ENCODE measurements at regions not wholly inside any gene's neighbourhood (a gene's known extent, or its start where the extent isn't known, plus 50 kb on each side); places are given as distances from the start of the nearest gene placed in this dataset.

DNA sequence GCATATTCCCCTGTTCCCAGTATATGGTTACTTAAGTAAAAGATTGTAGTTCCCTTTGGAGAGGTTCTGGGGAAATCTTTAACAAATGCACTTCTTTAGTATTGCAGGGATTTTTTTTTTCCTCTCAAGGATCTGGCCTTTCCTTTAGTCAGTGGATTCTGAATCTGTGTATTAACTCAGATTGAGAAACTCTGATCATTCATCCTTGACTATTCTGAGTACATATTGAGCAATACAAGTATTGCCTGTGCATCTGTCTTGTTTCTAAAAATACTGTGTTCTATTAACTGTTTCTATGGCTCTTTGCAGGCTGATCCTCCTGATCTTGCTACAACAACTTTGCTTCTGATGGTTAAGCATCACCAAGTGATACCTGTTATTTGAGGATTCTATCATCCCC is 67.8 kb upstream of the FGGY start:
- no peak for DNase-seq

DNA sequence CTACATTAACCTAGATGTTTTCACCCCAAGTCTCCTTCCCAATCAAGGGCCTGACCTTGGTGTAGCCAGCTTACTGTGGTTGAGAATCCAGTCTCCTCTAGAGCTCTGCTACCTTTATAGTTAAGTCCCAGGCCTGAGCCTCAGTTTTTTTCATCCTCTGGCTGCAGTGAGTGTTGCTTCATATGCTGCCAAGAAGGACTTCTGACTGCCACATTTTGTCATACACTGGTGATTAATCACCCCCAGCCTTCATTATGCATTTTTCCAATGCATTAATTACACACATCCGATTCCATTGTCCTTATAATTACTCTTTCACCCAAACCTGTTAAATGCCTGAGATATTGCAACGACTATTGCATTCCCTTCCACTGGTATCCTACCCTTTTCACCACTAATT is 66.3 kb upstream of the FGGY start:
- no peak for DNase-seq

DNA sequence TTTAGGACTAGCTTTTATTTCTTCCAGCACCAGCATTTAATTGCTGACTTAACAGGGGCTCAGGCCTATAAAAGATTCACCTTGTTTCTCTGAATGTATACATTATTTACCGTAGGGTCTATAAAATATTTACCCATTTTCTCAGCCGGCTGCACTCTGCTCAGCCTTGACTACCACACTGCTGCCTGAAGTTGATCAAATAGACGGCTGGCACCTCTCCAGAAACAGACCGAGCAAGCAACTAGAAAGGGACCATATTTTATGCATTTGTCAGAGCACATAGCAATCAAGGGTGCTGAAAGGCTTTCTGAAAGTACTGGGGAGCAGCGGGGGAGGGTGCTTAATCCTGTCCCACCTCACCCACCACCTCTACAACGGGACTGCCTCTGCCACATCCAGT is 64.7 kb upstream of the FGGY start:
- no peak for DNase-seq

DNA sequence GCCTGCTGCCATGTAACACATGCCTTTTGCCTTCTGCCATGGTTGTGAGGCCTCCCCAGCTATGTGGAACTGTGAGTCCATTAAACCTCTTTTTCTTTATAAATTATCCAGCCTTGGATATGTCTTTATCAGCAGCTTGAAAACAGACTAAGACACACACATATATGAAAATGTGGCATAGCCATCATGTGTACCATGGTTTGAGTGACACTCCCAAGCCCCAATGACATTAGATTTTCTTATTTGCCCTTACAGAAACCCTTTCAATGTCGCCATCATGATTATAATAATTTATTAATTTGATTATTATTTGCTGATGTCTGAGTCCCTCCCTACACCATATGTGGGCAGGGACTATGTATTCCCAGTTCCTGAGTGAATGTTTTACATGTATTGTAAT is 63.5 kb upstream of the FGGY start:
- no peak for DNase-seq

DNA sequence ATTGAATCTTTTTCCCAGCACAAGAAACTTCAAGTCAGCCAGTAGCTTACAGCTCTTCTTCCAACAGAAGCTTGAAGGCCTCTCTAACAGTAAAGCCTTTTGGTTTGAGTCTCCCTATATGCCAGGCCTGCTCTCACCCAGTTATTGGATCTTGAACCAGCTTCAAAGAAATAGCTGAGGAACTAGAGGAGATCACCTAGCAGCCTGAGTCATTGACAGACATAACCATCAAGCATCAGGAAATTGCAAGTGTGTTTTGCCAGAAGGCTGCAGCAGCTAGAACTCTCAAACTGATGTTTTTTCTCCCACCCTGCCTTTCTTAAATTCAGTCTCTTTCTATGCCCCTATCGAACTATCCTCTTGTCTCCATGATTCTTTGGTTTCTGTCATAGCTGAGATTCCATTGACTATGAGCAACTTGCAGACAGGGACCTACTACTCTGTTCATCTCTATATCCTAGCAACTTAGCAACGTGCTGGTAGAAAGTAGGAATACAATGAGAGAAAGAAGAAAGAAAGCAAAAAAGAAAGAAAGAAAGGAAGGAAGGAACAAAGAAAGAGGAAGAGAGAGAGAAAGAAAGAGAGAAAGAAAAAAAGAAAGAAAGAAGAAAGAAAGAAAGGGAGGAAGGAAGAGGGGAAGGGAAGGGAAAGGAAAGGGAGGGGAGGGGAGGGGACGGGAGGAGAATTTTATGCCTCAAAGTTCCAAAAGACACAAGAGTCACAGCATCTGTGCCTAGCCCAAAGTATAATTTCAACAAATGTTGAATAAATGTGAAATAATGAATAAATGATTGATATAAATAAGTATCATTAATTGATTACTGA is 60.0 kb upstream of the FGGY start:
- no peak for DNase-seq

DNA sequence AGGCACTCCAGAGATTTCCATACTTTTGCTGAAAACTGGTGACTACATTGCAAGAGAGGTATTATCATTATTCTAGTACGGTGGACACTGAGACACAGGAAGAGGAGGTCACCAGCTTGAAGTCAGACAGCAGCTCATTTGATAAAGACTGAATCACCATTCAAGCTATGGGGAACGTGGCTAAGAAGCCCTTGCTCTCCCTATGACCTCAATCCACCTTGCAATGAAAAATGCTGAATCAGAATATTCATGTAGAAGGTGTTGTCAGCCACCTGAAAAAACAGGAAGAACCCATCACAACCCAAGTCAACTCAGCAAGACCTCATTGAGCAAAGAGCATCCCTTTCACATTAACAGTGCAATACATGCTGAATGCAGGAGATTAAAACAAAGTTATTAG is 59.0 kb upstream of the FGGY start:
- DNase-seq = no peak

DNA sequence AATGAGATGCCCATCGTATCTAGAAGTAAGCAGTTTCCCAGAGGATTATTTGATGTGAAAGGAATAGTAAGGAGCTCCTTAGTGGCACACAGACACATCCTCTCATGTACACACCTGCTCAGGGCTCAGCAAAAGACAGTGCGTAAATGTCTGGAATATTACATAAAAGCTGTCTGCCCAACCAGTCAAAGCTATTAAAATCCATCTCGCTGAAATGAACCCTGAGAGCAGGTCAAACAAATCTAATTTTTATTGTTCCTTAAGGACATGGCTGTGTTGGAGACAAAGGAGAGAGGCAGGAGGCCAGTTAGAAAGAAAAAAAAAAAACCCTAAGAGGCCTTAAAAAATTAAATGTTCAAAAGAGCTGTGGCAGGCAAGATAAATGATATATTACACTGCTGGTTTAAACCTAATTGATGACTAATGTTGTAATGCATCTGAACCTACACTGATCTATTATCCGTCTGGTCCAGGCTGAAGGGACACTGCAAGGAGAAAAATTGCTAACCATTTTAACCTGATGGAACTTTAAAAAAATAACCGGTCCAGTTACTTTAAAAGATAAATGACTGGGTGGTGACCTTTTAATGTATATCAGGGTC is 58.5 kb upstream of the FGGY start:
- no peak for DNase-seq

DNA sequence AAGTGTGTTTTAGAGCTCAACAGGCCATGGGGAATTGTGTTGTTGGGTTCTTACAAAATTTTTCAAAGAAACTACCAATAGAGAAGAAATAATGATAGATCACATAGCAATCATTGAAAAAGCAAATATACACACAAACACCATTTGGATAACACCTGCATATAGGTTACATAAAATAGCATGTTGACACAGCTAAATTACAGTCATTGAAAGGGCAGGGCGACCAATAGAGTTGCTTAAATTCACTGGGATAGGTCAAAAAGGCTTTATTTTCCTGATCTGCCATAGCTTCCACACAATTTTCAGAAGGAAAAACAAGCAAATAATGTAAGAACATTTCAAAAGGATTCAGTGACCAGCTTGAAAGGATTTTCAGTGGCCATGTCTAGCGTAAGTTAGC is 57.9 kb upstream of the FGGY start:
- no peak for DNase-seq

DNA sequence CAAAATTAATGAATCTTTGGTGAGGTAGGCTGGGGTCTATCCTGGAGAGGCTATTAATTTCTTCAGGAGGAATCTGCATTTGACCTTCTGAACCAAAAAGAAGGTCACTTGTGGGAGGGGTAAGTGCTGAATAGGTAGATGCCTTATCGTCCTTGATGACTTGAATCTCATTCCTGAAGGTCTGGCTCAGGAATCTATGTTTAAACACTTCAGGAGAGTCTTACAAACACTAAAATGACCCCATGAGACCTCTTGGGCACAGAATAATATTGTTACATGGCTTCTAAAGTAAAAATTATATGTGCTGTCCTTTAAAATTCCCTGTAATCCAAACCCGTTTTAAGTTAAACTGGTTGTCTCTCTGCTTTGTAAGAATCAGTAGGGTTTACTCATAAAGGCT is 55.0 kb upstream of the FGGY start:
- DNase-seq = no peak

DNA sequence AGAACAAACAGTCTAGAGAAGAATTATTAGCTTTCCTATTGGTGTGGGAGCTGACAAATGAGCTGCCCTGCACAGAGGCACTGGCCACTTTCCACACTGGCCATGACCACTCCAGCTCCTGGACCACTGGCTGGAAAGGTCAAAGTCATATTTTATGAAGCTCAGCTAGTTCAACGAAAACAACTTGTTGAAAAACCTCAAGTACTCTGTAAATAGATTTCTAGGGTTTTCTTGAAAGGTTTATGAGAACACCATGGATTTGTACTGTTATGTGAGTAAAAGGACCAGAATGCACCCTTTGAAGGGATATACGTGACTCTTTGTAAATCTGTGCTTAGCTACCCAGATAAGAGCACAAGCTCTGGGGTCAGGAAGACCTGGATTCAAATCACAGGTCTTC is 54.5 kb upstream of the FGGY start:
- no peak for DNase-seq

DNA sequence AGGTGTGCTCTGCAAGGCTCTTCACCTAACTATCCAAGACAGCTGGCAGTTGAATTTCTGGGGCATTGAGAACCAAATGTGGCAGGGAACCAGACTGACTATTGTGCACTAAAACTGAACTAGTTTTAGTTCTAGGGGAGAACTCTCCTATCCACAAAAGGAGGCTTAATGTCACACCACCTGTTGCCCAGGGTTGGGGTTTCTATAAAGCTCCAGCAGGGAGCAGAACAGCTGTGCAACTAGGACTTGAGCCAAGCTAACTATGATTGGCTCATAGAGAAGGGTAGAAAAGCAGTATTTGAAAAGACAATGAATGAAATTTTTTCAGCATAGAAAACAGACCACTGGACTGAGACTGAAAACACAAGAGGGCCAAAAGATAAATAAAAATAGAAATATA is 53.3 kb upstream of the FGGY start:
- no peak for DNase-seq

DNA sequence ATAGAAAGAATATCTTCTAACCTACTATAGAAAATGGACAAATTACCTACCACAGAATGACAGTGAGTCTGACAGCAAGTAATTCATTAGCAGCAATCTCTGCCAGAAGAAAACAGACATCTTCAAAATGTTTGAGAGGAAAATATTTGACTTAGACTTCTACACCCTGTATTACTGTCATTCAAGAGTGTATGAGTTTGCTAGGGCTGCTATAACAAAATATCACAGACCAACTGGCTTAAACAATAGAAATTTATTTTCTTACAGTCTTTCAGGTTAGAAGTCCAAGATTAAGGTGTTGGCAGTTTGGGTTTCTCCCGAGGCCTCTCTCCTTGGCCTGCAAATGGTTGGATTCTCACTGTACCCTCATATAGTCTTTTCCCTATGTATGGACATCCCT is 52.9 kb upstream of the FGGY start:
- no peak for DNase-seq

DNA sequence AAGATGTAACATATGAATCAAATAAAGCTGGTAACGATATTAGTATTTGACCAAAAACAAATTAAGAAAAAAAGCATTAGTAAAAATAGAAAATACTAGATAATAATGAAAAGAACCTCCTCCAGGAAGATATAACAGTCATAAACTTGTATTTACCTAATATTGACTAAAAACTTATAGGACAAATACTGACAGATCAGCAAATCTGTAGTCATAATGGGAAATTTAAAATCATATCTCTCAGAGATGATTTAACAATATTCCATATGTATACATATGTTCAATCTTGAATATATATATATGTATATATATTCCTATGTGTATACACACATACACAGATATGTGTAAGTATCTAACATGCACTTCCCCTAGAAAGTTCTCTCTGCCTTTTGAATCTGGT is 52.0 kb upstream of the FGGY start:
- DNase-seq = no peak
